ENCODE measurements at regions not wholly inside any gene's neighbourhood (a gene's known extent, or its start where the extent isn't known, plus 50 kb on each side); places are given as distances from the start of the nearest gene placed in this dataset.

GRCh38 chr13:62908321-62908720, 1492.7 kb upstream of the PCDH20 start:
- dilution Hi-C loops (cut with MboI; ENCODE audit: extremely low pct_ligation_motif_present, low sequenced_read_pairs), result no loop called here
- H3K4me2 ChIP-seq (ENCODE audit: insufficient read depth, low read length), result no peak overlapping the region
- no peaks in the 10 kb centered on the region for H3K9me3 ChIP-seq (replicated peaks; ENCODE audit: control insufficient read depth, insufficient read depth, low read length)
- no peak for DNase-seq (ENCODE audit: low read depth, low spot score)
- H3K4me3 ChIP-seq (replicated peaks in 1 of 3; ENCODE audit: insufficient read depth in 1 of 3, low read depth in 1 of 3, low read length in 3 of 3), result no peak overlapping the region
- POLR2A ChIA-PET, result no interaction called here
- TF ChIP-seq GATA2 (IDR thresholded peaks at IDR 0.05; ENCODE audit: insufficient read depth, insufficient read length, low read depth, low read length), result no peak
- TF ChIP-seq JUN (IDR thresholded peaks at IDR 0.05; ENCODE audit: borderline replicate concordance, insufficient read depth, insufficient read length, low read depth), result no peak
- TF ChIP-seq MAX (IDR thresholded peaks at IDR 0.05; ENCODE audit: insufficient read depth, insufficient read length), result no peak
- TF ChIP-seq EZH2 (IDR thresholded peaks at IDR 0.05; ENCODE audit: borderline replicate concordance, low read depth, low read length, severe bottlenecking), result no peak
- no peak for TF ChIP-seq CTCF (IDR thresholded peaks at IDR 0.05; ENCODE audit: extremely low read depth in 1 of 2, insufficient read depth in 1 of 2, low read depth in 1 of 2, low read length in 2 of 2)
- no peak for TF ChIP-seq POLR2A (IDR thresholded peaks at IDR 0.05; ENCODE audit: low read depth, low read length)
- no peak for TF ChIP-seq FOS (IDR thresholded peaks at IDR 0.05; ENCODE audit: borderline replicate concordance, insufficient read depth, low read length)
- TF ChIP-seq MYC (IDR thresholded peaks at IDR 0.05; ENCODE audit: low read depth, low read length), result no peak
- intact Hi-C loops (cut with micrococcal nuclease), result no loop called here
- no peaks in the 10 kb centered on the region for H3K4me1 ChIP-seq (ENCODE audit: control insufficient read depth, extremely low read depth, insufficient read depth, low read length)
- H3K27me3 ChIP-seq (ENCODE audit: control insufficient read depth in 2 of 2, insufficient read depth in 2 of 2, low read length in 2 of 2), result no peaks in the 10 kb centered on the region
- no peaks in the 10 kb centered on the region for H3K9me1 ChIP-seq (replicated peaks; ENCODE audit: control insufficient read depth, extremely low read depth, insufficient read depth, low read length)
- CTCF ChIA-PET, result no interaction called here
- no TSS peak for BruUV-seq (replicated peaks)
- no peaks in the 10 kb centered on the region for H3K36me3 ChIP-seq (ENCODE audit: control insufficient read depth in 2 of 2, extremely low read depth in 1 of 2, insufficient read depth in 2 of 2, low read length in 2 of 2)
- H2AFZ ChIP-seq (ENCODE audit: low read depth, low read length), result no peak overlapping the region
- H3K9ac ChIP-seq (replicated peaks; ENCODE audit: extremely low read depth, insufficient read depth, low read length), result no peak overlapping the region
- FAIRE-seq, result no peak
- H3K27ac ChIP-seq (ENCODE audit: insufficient read depth, low read depth, low read length), result no peak overlapping the region
- no peaks in the 10 kb centered on the region for H4K20me1 ChIP-seq (replicated peaks; ENCODE audit: control insufficient read depth, extremely low read depth, insufficient read depth, low read length)
- H3K79me2 ChIP-seq (ENCODE audit: control insufficient read depth, insufficient read depth, low read length), result no peaks in the 10 kb centered on the region

All from endothelial cell of umbilical vein (primary cell).